ENCODE measurements at regions not wholly inside any gene's neighbourhood (a gene's known extent, or its start where the extent isn't known, plus 50 kb on each side); places are given as distances from the start of the nearest gene placed in this dataset.
"Not testable (repeated sequence)": the region's sequence is repeated elsewhere in the genome, so short reads cannot be mapped to it uniquely, and the experiment has no call there.

GRCh38 chr5:145681216-145681615, 153.9 kb downstream of the PRELID2 start:
- H3K9me3 Mint-ChIP-seq: no peaks in the 10 kb centered on the region
- no peak for DNase-seq
- no peaks in the 10 kb centered on the region for H3K4me1 Mint-ChIP-seq (ENCODE audit: low read depth)
- H3K4me3 Mint-ChIP-seq: no peak overlapping the region
- H3K36me3 Mint-ChIP-seq (ENCODE audit: low read depth): no peaks in the 10 kb centered on the region
- H3K27ac Mint-ChIP-seq: no peak overlapping the region
- intact Hi-C loops (cut with micrococcal nuclease): loop anchor here (1.0 to 5.0 kb wide), 5 partner anchors 144 to 1479 kb away; no protein-coding TSS in a partner anchor
- no peaks in the 10 kb centered on the region for H3K27me3 Mint-ChIP-seq (ENCODE audit: low read depth)
- CTCF ChIA-PET: interaction anchor here (0.6 to 1.2 kb wide), 4 partner anchors 131 to 232 kb away, joined by 3 to 6 read pairs (median 4); no protein-coding TSS in a partner anchor

GRCh38 chr5:145680767-145681166, 154.4 kb downstream of the PRELID2 start:
- Mint-ChIP-seq H3K9me3 (no peaks in the 10 kb centered on the region), H3K36me3 (ENCODE audit: low read depth) (no peaks in the 10 kb centered on the region)
- intact Hi-C loops (cut with micrococcal nuclease): loop anchor here (1.0 to 5.0 kb wide), 5 partner anchors 145 to 1478 kb away; no protein-coding TSS in a partner anchor

GRCh38 chr5:145680169-145680568, 155.0 kb downstream of the PRELID2 start:
- H3K36me3 Mint-ChIP-seq (ENCODE audit: low read depth): no peaks in the 10 kb centered on the region
- H3K27me3 Mint-ChIP-seq (ENCODE audit: low read depth): no peaks in the 10 kb centered on the region

More at GRCh38 chr5:145680767-145681166, 154.4 kb downstream of the PRELID2 start:
- H3K27me3 Mint-ChIP-seq (ENCODE audit: low read depth): no peaks in the 10 kb centered on the region
- H3K4me1 Mint-ChIP-seq (ENCODE audit: low read depth): no peaks in the 10 kb centered on the region
- H3K27ac Mint-ChIP-seq: no peak overlapping the region
- CTCF ChIA-PET: interaction anchor here (0.8 to 1.2 kb wide), 3 partner anchors 9 to 150 kb away, joined by 3 to 6 read pairs (median 3); no protein-coding TSS in a partner anchor
- H3K4me3 Mint-ChIP-seq: no peak overlapping the region
- no peak for DNase-seq

DNA sequence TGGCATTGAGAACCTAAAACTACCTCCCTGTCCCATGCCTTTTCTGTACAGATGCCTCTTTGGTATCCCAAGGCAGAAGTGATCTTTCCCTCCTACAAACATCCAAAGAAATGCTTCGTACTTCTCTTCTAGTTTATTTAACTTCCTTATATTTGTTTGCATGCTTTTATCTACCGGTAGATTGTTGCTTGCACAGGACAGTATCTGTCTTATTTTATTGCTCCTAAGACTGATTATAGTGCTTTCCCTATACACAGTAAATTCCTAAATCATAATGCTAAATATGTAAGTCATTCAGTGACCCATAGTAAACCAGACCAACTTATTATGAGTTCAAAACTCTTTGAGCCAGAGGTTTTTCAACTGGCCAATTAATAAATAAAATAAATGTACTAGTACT, 156.9 kb downstream of the PRELID2 start:
- CTCF ChIA-PET: no interaction called here
- H3K9me3 Mint-ChIP-seq: no peaks in the 10 kb centered on the region
- H3K4me1 Mint-ChIP-seq (ENCODE audit: low read depth): no peaks in the 10 kb centered on the region
- H3K27ac Mint-ChIP-seq: no peak overlapping the region
- no peak overlapping the region for H3K4me3 Mint-ChIP-seq
- H3K36me3 Mint-ChIP-seq (ENCODE audit: low read depth): no peaks in the 10 kb centered on the region
- DNase-seq: no peak
- intact Hi-C loops (cut with micrococcal nuclease): no loop called here
- H3K27me3 Mint-ChIP-seq (ENCODE audit: low read depth): no peaks in the 10 kb centered on the region

More at GRCh38 chr5:145680169-145680568, 155.0 kb downstream of the PRELID2 start:
- CTCF ChIA-PET: interaction anchor here (1.1 to 1.5 kb wide), 2 partner anchors 10 to 132 kb away, joined by 3 to 5 read pairs; no protein-coding TSS in a partner anchor
- Mint-ChIP-seq H3K4me3 (no peak overlapping the region), H3K9me3 (no peaks in the 10 kb centered on the region), H3K27ac (no peak overlapping the region), H3K4me1 (ENCODE audit: low read depth) (no peaks in the 10 kb centered on the region)
- no peak for DNase-seq
- intact Hi-C loops (cut with micrococcal nuclease): loop anchor here (5.0 kb wide), 2 partner anchors 452 to 1478 kb away; no protein-coding TSS in a partner anchor

DNA sequence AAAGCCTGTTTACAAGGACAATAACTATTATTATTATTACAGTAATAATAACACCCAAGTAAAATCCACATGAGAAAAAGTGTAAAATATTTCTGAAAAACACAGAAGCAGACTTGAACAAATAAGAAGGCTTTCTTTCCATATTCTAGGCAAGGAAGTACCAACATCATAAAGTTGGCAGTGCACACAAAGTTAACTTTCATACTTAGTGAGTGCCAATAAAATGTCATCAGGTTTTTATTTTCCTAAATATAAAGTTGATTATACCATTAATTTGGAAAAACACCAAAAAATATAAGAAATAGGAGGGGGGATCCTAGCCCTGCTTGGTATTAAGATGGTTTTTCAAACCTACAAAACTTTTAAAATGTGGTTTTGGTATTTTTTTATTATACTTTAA, 161.4 kb downstream of the PRELID2 start:
- H3K27ac Mint-ChIP-seq: no peak overlapping the region
- intact Hi-C loops (cut with micrococcal nuclease): no loop called here
- no peak overlapping the region for H3K4me3 Mint-ChIP-seq
- H3K27me3 Mint-ChIP-seq (ENCODE audit: low read depth): no peaks in the 10 kb centered on the region
- no peaks in the 10 kb centered on the region for H3K36me3 Mint-ChIP-seq (ENCODE audit: low read depth)
- DNase-seq: no peak
- H3K9me3 Mint-ChIP-seq: no peaks in the 10 kb centered on the region
- H3K4me1 Mint-ChIP-seq (ENCODE audit: low read depth): no peaks in the 10 kb centered on the region
- CTCF ChIA-PET: no interaction called here

DNA sequence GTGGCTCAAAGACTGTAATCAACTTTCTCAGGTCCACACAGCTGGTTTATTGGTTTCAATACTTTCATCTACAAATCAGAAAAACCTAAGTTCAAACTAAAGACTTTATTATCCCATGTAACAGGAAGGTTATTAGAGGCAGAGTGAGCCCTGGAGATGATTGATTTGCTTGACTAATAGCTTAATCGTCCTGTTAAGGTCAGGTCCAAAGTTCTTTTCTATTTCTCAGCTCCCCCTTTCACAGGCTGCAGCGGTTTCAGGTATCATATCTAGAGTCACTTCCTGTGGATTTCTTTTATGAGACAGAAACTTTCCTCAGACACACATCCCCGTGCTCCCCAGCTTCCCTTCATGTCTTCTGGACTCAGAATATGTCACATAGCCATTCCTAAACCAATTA, 166.4 kb downstream of the PRELID2 start:
- intact Hi-C loops (cut with micrococcal nuclease): no loop called here
- CTCF ChIA-PET: no interaction called here
- H3K36me3 Mint-ChIP-seq (ENCODE audit: low read depth): no peaks in the 10 kb centered on the region
- no peaks in the 10 kb centered on the region for H3K4me1 Mint-ChIP-seq (ENCODE audit: low read depth)
- no peaks in the 10 kb centered on the region for H3K27me3 Mint-ChIP-seq (ENCODE audit: low read depth)
- no peak overlapping the region for H3K27ac Mint-ChIP-seq
- H3K4me3 Mint-ChIP-seq: no peak overlapping the region
- no peak for DNase-seq
- no peaks in the 10 kb centered on the region for H3K9me3 Mint-ChIP-seq

DNA sequence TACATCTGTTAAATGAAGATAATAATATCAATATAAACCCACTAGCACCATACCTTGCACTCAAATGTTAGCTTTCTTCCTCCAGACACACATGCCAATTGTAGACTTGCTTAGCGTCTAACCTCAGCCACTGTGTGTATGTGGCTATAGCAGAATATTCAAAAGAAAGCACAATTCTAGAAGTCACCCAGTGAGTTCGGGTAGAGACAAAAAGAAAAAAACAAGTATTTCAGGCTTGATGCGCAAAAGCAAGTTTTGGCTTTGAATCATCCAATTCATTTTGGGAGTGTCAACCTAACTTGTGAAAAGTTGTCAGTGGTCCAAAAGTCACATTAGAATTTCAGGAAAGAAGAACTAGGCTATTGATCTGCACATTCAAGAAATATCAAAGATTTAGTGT, 167.4 kb downstream of the PRELID2 start:
- no peaks in the 10 kb centered on the region for H3K9me3 Mint-ChIP-seq
- no peak overlapping the region for H3K4me3 Mint-ChIP-seq
- no peaks in the 10 kb centered on the region for H3K27me3 Mint-ChIP-seq (ENCODE audit: low read depth)
- CTCF ChIA-PET: no interaction called here
- no peaks in the 10 kb centered on the region for H3K4me1 Mint-ChIP-seq (ENCODE audit: low read depth)
- no peak for DNase-seq
- intact Hi-C loops (cut with micrococcal nuclease): no loop called here
- no peaks in the 10 kb centered on the region for H3K36me3 Mint-ChIP-seq (ENCODE audit: low read depth)
- no peak overlapping the region for H3K27ac Mint-ChIP-seq

DNA sequence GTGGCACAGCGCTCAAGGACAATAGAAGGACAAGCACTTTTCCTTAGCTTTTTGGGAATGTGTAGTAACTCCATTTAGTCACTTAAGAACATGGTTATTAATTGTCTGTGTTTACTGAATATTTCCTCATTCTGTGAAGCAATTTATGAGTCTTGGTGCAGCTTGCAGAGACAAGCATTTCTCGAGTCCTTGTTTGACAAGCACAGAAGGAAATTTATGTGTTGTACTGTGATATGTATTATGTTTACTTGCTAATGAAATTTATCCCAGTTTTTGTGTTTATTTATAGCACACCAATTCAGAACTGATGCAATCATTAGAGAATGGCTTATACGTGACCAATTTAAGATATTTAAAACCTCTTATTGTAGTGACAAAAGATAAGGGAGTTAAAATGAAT, 168.6 kb downstream of the PRELID2 start:
- Mint-ChIP-seq H3K36me3 (ENCODE audit: low read depth) (no peaks in the 10 kb centered on the region), H3K27ac (no peak overlapping the region), H3K27me3 (ENCODE audit: low read depth) (no peaks in the 10 kb centered on the region), H3K4me1 (ENCODE audit: low read depth) (no peaks in the 10 kb centered on the region), H3K9me3 (no peaks in the 10 kb centered on the region), H3K4me3 (no peak overlapping the region)
- CTCF ChIA-PET: no interaction called here
- no peak for DNase-seq
- intact Hi-C loops (cut with micrococcal nuclease): no loop called here

DNA sequence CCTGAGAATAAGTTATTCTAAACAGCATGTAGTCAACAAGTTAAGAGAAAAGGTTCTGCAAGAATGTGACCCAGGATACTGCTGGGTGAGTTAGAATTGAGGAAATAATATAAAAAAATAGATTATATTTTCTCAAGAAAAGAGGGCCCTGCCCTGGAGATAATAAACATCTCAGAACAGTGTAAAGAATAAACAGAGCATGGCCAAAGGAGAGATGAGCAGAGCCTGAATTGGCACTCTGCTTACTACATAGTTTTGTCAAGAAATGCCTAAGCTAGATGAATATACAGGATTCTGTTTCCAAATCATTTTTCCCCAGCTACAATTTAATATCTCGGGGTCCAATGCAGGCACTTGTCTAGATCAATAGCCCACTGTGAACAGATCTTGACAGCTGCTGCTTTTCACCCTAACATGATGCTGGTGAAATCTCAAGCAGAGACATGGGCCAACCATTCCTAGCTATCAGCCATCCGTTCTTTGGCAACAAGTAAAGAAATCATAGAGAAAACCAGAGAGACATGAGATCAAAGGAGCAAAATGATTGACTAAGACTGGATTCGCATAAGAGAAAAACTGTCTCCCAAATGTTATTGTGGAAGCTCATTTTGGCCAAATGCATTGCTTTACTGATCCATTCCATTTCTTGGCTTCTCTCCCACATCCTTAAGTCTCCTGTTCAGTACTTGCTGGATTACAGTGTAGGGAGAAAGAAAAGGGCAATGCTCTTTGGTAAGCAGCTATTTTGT, 173.2 kb downstream of the PRELID2 start:
- Mint-ChIP-seq H3K4me3 (no peak overlapping the region), H3K4me1 (ENCODE audit: low read depth) (no peaks in the 10 kb centered on the region), H3K9me3 (no peaks in the 10 kb centered on the region), H3K27me3 (ENCODE audit: low read depth) (no peaks in the 10 kb centered on the region), H3K27ac (no peak overlapping the region), H3K36me3 (ENCODE audit: low read depth) (no peaks in the 10 kb centered on the region)
- no peak for DNase-seq
- intact Hi-C loops (cut with micrococcal nuclease): no loop called here
- CTCF ChIA-PET: no interaction called here

- intact Hi-C loops (cut with micrococcal nuclease): no loop called here
- no peaks in the 10 kb centered on the region for H3K27me3 Mint-ChIP-seq (ENCODE audit: low read depth)
- DNase-seq: no peak
- CTCF ChIA-PET: no interaction called here
- no peaks in the 10 kb centered on the region for H3K4me1 Mint-ChIP-seq (ENCODE audit: low read depth)
- no peaks in the 10 kb centered on the region for H3K36me3 Mint-ChIP-seq (ENCODE audit: low read depth)
- no peak overlapping the region for H3K4me3 Mint-ChIP-seq
- H3K27ac Mint-ChIP-seq: no peak overlapping the region
- H3K9me3 Mint-ChIP-seq: peaks cover under 1% of the 10 kb centered on the region
Observed at GRCh38 chr5:145660897-145661640, 174.1 kb downstream of the PRELID2 start.

- intact Hi-C loops (cut with micrococcal nuclease): no loop called here
- CTCF ChIA-PET: interaction anchor here (0.8 kb wide), 1 partner anchor 13 kb away, joined by 3 read pairs; no protein-coding TSS in a partner anchor
- no peaks in the 10 kb centered on the region for H3K36me3 Mint-ChIP-seq (ENCODE audit: low read depth)
- H3K4me3 Mint-ChIP-seq: no peak overlapping the region
- no peak overlapping the region for H3K27ac Mint-ChIP-seq
- no peaks in the 10 kb centered on the region for H3K27me3 Mint-ChIP-seq (ENCODE audit: low read depth)
- no peak for DNase-seq
- H3K9me3 Mint-ChIP-seq: peaks cover 10% of the 10 kb centered on the region
- no peaks in the 10 kb centered on the region for H3K4me1 Mint-ChIP-seq (ENCODE audit: low read depth)
Observed at GRCh38 chr5:145658435-145658834, 176.7 kb downstream of the PRELID2 start.

GRCh38 chr5:145652700-145653099, 182.4 kb downstream of the PRELID2 start:
- H3K4me1 Mint-ChIP-seq (ENCODE audit: low read depth); H3K36me3 Mint-ChIP-seq (ENCODE audit: low read depth); H3K27ac Mint-ChIP-seq; intact Hi-C loops (cut with micrococcal nuclease); CTCF ChIA-PET; H3K4me3 Mint-ChIP-seq; H3K27me3 Mint-ChIP-seq (ENCODE audit: low read depth); DNase-seq: not testable (repeated sequence)
- peaks cover 21% of the 10 kb centered on the region for H3K9me3 Mint-ChIP-seq
